HEK293T (cell line): ENCODE measurements at regions not wholly inside any gene's neighbourhood (a gene's known extent, or its start where the extent isn't known, plus 50 kb on each side); places are given as distances from the start of the nearest gene placed in this dataset.
"Not testable (repeated sequence)": the region's sequence is repeated elsewhere in the genome, so short reads cannot be mapped to it uniquely, and the experiment has no call there.

ENCODE experiments used
- CTCF ChIA-PET: fragments of 350-600 bp; formaldehyde crosslinking; extraction: SDS; loops from one replicate; lab custom pipeline; 2021; ENCODE audit warnings: antibody characterized with exemption, inconsistent platforms; lab: Yijun Ruan, JAX
- POLR2A ChIA-PET: fragments of 350-600 bp; formaldehyde crosslinking; extraction: SDS; loops from one replicate; lab custom pipeline; 2020; ENCODE audit warnings: antibody characterized with exemption, inconsistent platforms; lab: Yijun Ruan, JAX
- DNase-seq: peaks from one replicate; pipeline ENCODE4 v3.0.0; 2012; ENCODE audit warnings: mixed read lengths; ENCODE audit errors: extremely low spot score
- ARNT ChIP-seq: fragments of 450-650 bp; IDR thresholded peaks from 2 replicates; pipeline ENCODE4 v1.6.1; 2017; ENCODE audit warnings: mild to moderate bottlenecking
- BHLHE40 ChIP-seq: fragments of 450-650 bp; IDR thresholded peaks from 2 replicates; pipeline ENCODE4 v1.6.1; 2016; ENCODE audit warnings: mild to moderate bottlenecking, moderate library complexity, borderline replicate concordance
- CTBP1 ChIP-seq: fragments of 450-650 bp; IDR thresholded peaks from 2 replicates; pipeline ENCODE4 v1.6.1; 2016; ENCODE audit warnings: borderline replicate concordance
- ELF4 ChIP-seq: fragments of 450-650 bp; IDR thresholded peaks from 2 replicates; pipeline ENCODE4 v1.6.1; 2017; ENCODE audit warnings: antibody characterized with exemption
- FOXA1 ChIP-seq: fragments of 450-650 bp; IDR thresholded peaks from 2 replicates; pipeline ENCODE4 v1.6.1; 2016; ENCODE audit warnings: mild to moderate bottlenecking
- FOXK2 ChIP-seq: fragments of 450-650 bp; IDR thresholded peaks from 2 replicates; pipeline ENCODE4 v1.6.1; 2016; ENCODE audit warnings: mild to moderate bottlenecking
- FOXM1 ChIP-seq: fragments of 450-650 bp; IDR thresholded peaks from 2 replicates; pipeline ENCODE4 v1.6.1; 2017; ENCODE audit warnings: mild to moderate bottlenecking, borderline replicate concordance
- HDGF ChIP-seq: fragments of 450-650 bp; IDR thresholded peaks from 2 replicates; pipeline ENCODE4 v1.6.1; 2017; ENCODE audit warnings: antibody characterized with exemption, borderline replicate concordance
- L3MBTL2 ChIP-seq: fragments of 450-650 bp; conservative IDR thresholded peaks from 2 replicates; pipeline ENCODE4 v1.6.1; 2016; ENCODE audit warnings: mild to moderate bottlenecking
- LEF1 ChIP-seq: fragments of 450-650 bp; IDR thresholded peaks from 2 replicates; pipeline ENCODE4 v1.6.1; 2017; ENCODE audit warnings: mild to moderate bottlenecking, borderline replicate concordance
- NFRKB ChIP-seq: fragments of 450-650 bp; IDR thresholded peaks from 2 replicates; pipeline ENCODE4 v1.6.1; 2016; ENCODE audit warnings: mild to moderate bottlenecking, moderate library complexity
- PKNOX1 ChIP-seq: fragments of 450-650 bp; IDR thresholded peaks from 2 replicates; pipeline ENCODE4 v1.6.1; 2016
- SP1 ChIP-seq: fragments of 450-650 bp; IDR thresholded peaks from 2 replicates; pipeline ENCODE4 v1.6.1; 2017
- SUZ12 ChIP-seq: fragments of 450-650 bp; IDR thresholded peaks from 2 replicates; pipeline ENCODE4 v1.6.1; 2016; ENCODE audit warnings: mild to moderate bottlenecking
- TARDBP ChIP-seq: fragments of 450-650 bp; IDR thresholded peaks from 2 replicates; pipeline ENCODE4 v1.6.1; 2016
- ZNF384 ChIP-seq: fragments of 450-650 bp; IDR thresholded peaks from 2 replicates; pipeline ENCODE4 v1.6.1; 2016

- TF ChIP-seq HDGF (no peak), CTBP1 (no peak), SUZ12 (no peak), BHLHE40 (no peak), FOXK2 (no peak), NFRKB (no peak)
- no peak for DNase-seq
- POLR2A ChIA-PET, result no interaction called here
- CTCF ChIA-PET, result no interaction called here
Observed at GRCh38 chr1:182331387-182331786, 60.2 kb downstream of the GLUL start.

GRCh38 chr1:182330303-182330702, 61.3 kb downstream of the GLUL start:
- ChIA-PET POLR2A (no interaction called here), CTCF (no interaction called here)
- TF ChIP-seq SP1, result no peak
- TF ChIP-seq FOXM1, result no peak
- TF ChIP-seq L3MBTL2, result no peak
- TF ChIP-seq LEF1, result no peak
- TF ChIP-seq ARNT, result no peak
- no peak for TF ChIP-seq ZNF384
- TF ChIP-seq SUZ12, result no peak
- TF ChIP-seq TARDBP, result no peak
- no peak for TF ChIP-seq PKNOX1
- no peak for TF ChIP-seq NFRKB
- no peak for TF ChIP-seq BHLHE40
- TF ChIP-seq FOXA1, result no peak
- TF ChIP-seq FOXK2, result no peak
- no peak for DNase-seq

GRCh38 chr1:182329471-182329870, 62.1 kb downstream of the GLUL start:
- CTCF ChIA-PET, result interaction anchor here (0.7 kb wide), 1 partner anchor 341 kb away, joined by 9 read pairs; no protein-coding TSS in a partner anchor
- DNase-seq, result no peak
- POLR2A ChIA-PET, result no interaction called here
- TF ChIP-seq BHLHE40, result no peak
- no peak for TF ChIP-seq SP1
- TF ChIP-seq SUZ12, result no peak
- no peak for TF ChIP-seq ARNT
- TF ChIP-seq FOXM1, result no peak

GRCh38 chr1:182328591-182328990, 63.0 kb downstream of the GLUL start:
- POLR2A ChIA-PET, result no interaction called here
- TF ChIP-seq FOXK2, result no peak
- no peak for TF ChIP-seq TARDBP
- TF ChIP-seq ZNF384, result no peak
- TF ChIP-seq ELF4, result no peak
- no peak for TF ChIP-seq FOXM1
- TF ChIP-seq SUZ12, result no peak
- CTCF ChIA-PET, result no interaction called here
- DNase-seq, result no peak

- CTCF ChIA-PET, result no interaction called here
- DNase-seq, result no peak
- POLR2A ChIA-PET, result no interaction called here
- TF ChIP-seq LEF1 (no peak), TARDBP (no peak), SUZ12 (no peak)
Observed at GRCh38 chr1:182325339-182325738, 66.3 kb downstream of the GLUL start.

GRCh38 chr1:182321532-182321931, 70.1 kb downstream of the GLUL start:
- POLR2A ChIA-PET, result not testable (repeated sequence)
- CTCF ChIA-PET, result interaction anchor here (0.7 to 1.3 kb wide), 3 partner anchors 10 to 871 kb away, joined by 3 to 5 read pairs (median 4); no protein-coding TSS in a partner anchor

GRCh38 chr1:182317611-182318161, 73.9 kb downstream of the GLUL start:
- TF ChIP-seq PKNOX1 (no peak), FOXM1 (no peak)
- no peak for DNase-seq
- ChIA-PET POLR2A (no interaction called here), CTCF (no interaction called here)

More at GRCh38 chr1:182321532-182321931, 70.1 kb downstream of the GLUL start:
- not testable (repeated sequence) for DNase-seq

- DNase-seq, CTCF ChIA-PET: not testable (repeated sequence)
Observed at GRCh38 chr1:182316454-182316853, 75.1 kb downstream of the GLUL start.

GRCh38 chr1:182315167-182315556, 76.4 kb downstream of the GLUL start:
- no peak for DNase-seq
- TF ChIP-seq SUZ12 (no peak), CTBP1 (no peak), ELF4 (no peak), NFRKB (no peak), FOXM1 (no peak), HDGF (no peak), ARNT (no peak), FOXA1 (no peak), PKNOX1 (no peak), BHLHE40 (no peak)
- ChIA-PET CTCF (interaction anchor here (0.5 to 1.3 kb wide), 2 partner anchors 10 to 431 kb away, joined by 4 read pairs; no protein-coding TSS in a partner anchor), POLR2A (interaction anchor here (1.0 kb wide), 1 partner anchor 77 kb away, joined by 4 read pairs; the partner anchor contains the start of gene GLUL)

More at GRCh38 chr1:182316454-182316853, 75.1 kb downstream of the GLUL start:
- POLR2A ChIA-PET, result not testable (repeated sequence)
